GM13977 (cell line): ENCODE measurements at regions not wholly inside any gene's neighbourhood (a gene's known extent, or its start where the extent isn't known, plus 50 kb on each side); places are given as distances from the start of the nearest gene placed in this dataset.

ENCODE experiments used
- DNase-seq: peaks from one replicate; pipeline ENCODE4 v3.0.0; 2012; ENCODE audit warnings: low spot score
- in situ Hi-C: fragments of 300-500 bp; cut with MboI; formaldehyde crosslinking; loops from one replicate; pipeline ENCODE4 v1.12.0; 2022; ENCODE audit warnings: low sequenced_read_pairs, low pct_unique_long_range_greater_than_20kb, mixed read lengths, inconsistent platforms; ENCODE audit not compliant: unreplicated experiment
- TF ChIP-seq, protein P1 (sequence below): IDR thresholded peaks from 2 replicates; pipeline ENCODE4 v1.5.1; 2012; ENCODE audit warnings: mild to moderate bottlenecking, control low read depth; ENCODE audit not compliant: insufficient read depth; ENCODE audit errors: extremely low read depth, missing control alignments

DNA sequence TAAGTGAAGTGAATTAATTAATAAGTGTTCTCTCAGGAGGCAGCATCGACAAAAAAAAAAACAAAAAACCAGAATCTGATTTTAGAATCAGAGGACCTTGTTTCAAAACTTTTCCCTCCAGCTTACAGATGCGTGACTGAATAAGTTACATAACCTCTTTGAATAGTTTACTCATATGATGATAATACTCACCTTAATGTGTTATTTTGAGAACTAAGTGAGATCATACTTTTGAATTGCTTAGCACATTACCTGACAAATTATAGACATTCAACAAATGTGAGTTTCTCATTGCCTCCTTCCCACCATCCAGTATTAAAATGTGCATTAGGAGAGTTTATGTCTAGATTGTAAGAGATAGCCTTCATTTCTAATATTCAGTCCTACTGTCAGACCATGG is 94.0 kb downstream of the SOX2 start:
- in situ Hi-C loops, result no loop called here
- no peak for DNase-seq
- TF ChIP-seq, protein P1, sequence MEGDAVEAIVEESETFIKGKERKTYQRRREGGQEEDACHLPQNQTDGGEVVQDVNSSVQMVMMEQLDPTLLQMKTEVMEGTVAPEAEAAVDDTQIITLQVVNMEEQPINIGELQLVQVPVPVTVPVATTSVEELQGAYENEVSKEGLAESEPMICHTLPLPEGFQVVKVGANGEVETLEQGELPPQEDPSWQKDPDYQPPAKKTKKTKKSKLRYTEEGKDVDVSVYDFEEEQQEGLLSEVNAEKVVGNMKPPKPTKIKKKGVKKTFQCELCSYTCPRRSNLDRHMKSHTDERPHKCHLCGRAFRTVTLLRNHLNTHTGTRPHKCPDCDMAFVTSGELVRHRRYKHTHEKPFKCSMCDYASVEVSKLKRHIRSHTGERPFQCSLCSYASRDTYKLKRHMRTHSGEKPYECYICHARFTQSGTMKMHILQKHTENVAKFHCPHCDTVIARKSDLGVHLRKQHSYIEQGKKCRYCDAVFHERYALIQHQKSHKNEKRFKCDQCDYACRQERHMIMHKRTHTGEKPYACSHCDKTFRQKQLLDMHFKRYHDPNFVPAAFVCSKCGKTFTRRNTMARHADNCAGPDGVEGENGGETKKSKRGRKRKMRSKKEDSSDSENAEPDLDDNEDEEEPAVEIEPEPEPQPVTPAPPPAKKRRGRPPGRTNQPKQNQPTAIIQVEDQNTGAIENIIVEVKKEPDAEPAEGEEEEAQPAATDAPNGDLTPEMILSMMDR, result no peak

DNA sequence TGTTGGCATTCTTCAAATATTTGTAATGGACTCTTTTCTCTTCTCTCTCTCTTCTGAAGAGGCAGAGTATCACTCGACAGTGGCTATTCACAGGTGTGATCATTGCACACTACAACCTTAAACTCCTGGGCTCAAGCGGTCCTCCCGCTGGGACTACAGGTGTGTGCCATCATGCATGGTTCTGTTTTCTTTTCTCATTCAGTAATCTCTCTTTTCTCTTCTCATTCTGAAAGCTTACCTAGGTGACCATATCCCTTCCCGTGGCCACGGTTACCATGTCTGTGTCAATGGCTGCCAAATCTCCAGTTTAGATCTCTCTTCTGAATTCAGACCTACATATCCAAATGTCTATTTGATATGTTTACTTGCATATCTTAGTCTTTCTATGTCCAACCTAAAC is 96.3 kb downstream of the SOX2 start:
- no peak for DNase-seq
- TF ChIP-seq, protein P1, result no peak
- in situ Hi-C loops, result no loop called here

DNA sequence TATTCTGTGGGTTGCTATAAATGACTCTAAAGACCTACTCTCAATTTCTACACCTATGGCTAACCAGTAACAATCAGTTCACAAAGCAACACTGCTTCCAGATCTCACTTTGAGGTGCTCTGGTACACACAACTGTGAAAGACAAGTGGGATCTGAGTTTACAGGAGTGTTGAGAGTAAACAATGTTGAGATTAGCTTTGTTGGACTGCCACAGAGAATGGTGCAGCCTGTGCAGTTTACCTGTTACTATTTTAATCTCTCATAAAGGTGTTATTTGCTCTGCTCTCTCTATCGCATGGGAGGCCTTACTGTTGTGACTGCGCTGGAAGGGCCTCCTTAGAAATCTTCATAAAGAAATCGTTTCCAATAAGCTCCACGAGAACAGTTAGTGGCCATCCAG is 112.0 kb downstream of the SOX2 start:
- TF ChIP-seq, protein P1, result no peak
- no peak for DNase-seq
- in situ Hi-C loops, result no loop called here

DNA sequence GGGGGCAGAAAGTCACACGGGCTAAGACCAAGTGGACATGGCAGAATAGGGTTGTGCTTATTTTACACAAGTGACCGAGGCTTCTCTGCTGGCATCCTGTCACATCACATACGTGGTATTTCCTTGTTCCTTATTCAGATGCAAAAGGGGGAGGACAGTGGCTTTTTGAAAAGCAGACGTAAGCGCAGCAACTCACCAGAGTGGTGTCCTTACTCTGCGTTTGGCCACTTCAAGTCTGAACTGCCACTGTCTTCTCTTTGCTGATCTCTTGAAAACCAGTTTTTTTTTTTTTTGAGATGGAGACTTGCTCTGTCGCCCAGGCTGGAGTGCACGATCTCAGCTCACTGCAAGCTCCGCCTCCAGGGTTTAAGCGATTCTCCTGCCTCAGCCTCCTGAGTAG is 113.2 kb downstream of the SOX2 start:
- no peak for DNase-seq
- TF ChIP-seq, protein P1, result no peak
- in situ Hi-C loops, result no loop called here

DNA sequence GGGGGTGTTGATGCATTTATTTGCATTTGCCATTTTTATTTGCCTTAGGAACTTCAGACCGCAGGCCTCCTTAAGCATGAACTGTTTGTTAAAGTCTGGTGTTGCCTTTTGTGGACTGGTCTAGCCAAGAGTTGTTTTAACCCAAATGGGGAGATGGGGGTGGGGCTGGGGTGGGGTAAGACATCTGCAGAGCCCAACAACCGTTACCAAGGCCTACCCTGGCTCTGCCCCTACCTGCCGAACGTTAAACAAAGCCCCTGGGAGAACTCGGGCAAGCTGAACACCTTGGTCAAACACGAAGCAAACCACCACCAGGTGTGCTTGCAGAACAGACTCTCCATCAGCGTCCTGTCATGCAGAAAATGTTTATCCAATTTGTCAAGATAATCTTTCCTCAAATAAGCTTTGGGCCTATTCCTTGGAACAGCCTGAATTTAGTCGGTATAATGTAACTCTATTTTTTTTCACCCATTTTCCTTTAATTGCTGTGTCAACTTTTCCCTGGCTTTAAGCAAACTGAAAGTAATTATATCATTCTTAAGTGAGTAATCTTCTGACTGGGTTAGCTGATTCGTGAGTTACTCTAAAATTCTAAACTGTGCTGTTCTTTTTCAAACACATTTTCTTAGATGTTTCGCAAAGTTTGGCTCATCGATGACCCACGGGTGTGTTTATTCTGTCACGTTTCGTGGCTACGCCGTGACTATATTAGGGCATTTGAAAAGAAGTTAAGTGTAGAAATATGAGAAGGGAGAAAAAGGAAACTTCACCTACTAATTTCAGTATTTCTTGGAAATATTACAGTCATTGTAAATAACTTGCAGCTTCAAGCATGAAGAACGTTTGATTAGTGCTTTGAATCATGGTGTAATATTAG is 127.6 kb downstream of the SOX2 start:
- DNase-seq, result no peak
- in situ Hi-C loops, result no loop called here
- TF ChIP-seq, protein P1, result no peak

DNA sequence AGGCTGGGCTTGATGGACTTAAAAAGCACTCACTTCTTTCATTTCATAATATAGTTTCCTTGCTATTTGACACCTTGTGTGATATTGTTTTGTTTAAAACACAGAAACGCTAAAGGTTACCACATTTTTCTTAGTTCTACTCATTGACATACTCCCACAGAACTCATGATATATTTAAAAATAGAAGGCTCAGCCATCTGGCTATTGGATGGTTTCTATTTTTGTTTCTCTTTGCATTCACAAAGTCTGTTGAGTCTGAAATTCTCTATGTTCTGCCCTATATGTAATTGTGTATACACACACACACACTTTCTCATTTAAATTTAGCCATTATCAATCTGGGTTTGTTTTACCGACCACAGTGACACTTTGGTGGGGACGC is 128.2 kb downstream of the SOX2 start:
- in situ Hi-C loops, result no loop called here
- DNase-seq, result no peak
- TF ChIP-seq, protein P1, result no peak

DNA sequence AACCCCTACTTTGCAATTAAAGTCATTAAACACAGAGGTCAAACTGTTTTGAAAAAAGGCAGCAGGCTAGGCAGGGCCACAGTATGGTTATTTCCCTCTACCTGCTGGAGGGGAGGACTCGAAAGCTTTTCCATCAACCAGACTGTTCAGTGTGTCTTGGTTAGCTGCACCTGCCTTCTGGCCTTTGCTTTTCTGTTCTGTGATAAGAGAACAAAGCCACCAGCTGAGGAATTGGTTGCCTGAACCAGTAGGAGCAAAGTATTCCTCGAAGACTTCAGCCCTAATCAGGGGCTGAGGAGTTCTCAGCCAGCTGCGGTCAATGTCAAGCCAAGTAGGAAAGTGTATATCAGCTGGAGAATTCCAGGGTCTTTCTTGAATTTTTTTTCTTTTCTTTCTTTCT is 132.5 kb downstream of the SOX2 start:
- TF ChIP-seq, protein P1, result no peak
- no peak for DNase-seq
- in situ Hi-C loops, result no loop called here
